RWPE1 (cell line): ENCODE measurements at regions not wholly inside any gene's neighbourhood (a gene's known extent, or its start where the extent isn't known, plus 50 kb on each side); places are given as distances from the start of the nearest gene placed in this dataset.

Experiments
- CTCF ChIA-PET: fragments of 350-600 bp; sonication (Branson Sonifier 250); formaldehyde crosslinking; extraction: SDS; loops from one replicate; lab custom pipeline; 2021; lab: Yijun Ruan, JAX
- POLR2A ChIA-PET: fragments of 400-600 bp; formaldehyde crosslinking; extraction: SDS; loops from one replicate; lab custom pipeline; 2020; ENCODE audit warnings: antibody characterized with exemption; ENCODE audit not compliant: low non-redundant PET; lab: Yijun Ruan, JAX
- DNase-seq: peaks from one replicate; pipeline ENCODE4 v3.0.0; 2012; ENCODE audit warnings: low spot score
- H3K27ac ChIP-seq: fragments of 450-650 bp; 2 replicates; pipeline ENCODE4 v1.5.1; 2017
- TF ChIP-seq, protein P1 (sequence below): fragments of 450-650 bp; conservative IDR thresholded peaks from 2 replicates; pipeline ENCODE4 v1.5.1; 2017; ENCODE audit warnings: low read depth, mild to moderate bottlenecking

DNA sequence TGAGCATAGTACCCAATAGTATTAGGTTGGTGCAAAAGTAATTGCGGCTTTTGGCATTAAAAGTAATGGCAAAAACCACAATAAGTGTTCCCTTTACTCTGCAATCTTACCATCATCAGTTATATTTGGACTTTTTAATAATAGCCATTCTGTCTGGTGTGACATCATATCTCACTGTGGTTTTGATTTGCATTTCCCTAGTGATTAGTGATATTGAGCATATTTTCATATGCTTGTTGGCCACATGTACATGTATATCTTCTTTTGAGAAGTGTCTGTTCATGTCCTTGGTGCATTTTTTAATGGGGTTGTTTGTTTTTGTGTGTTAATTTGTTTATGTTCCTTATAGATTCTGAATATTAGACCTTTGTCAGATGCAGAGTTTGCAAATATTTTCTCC is 289.9 kb downstream of the FAM170A start:
- no peak overlapping the region for H3K27ac ChIP-seq
- CTCF ChIA-PET, result interaction anchor here (0.6 kb wide), 1 partner anchor 941 kb away, joined by 3 read pairs; no protein-coding TSS in a partner anchor
- POLR2A ChIA-PET, result no interaction called here
- no peak for DNase-seq
- TF ChIP-seq, protein P1, sequence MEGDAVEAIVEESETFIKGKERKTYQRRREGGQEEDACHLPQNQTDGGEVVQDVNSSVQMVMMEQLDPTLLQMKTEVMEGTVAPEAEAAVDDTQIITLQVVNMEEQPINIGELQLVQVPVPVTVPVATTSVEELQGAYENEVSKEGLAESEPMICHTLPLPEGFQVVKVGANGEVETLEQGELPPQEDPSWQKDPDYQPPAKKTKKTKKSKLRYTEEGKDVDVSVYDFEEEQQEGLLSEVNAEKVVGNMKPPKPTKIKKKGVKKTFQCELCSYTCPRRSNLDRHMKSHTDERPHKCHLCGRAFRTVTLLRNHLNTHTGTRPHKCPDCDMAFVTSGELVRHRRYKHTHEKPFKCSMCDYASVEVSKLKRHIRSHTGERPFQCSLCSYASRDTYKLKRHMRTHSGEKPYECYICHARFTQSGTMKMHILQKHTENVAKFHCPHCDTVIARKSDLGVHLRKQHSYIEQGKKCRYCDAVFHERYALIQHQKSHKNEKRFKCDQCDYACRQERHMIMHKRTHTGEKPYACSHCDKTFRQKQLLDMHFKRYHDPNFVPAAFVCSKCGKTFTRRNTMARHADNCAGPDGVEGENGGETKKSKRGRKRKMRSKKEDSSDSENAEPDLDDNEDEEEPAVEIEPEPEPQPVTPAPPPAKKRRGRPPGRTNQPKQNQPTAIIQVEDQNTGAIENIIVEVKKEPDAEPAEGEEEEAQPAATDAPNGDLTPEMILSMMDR, result no peak

- ChIA-PET POLR2A (no interaction called here), CTCF (interaction anchor here (0.7 kb wide), 1 partner anchor 52 kb away, joined by 4 read pairs; no protein-coding TSS in a partner anchor)
- TF ChIP-seq, protein P1, result no peak
- DNase-seq, result no peak
- H3K27ac ChIP-seq, result no peak overlapping the region
Measured at GRCh38 chr5:119926301-119926700, 296.9 kb downstream of the FAM170A start.

- POLR2A ChIA-PET, result no interaction called here
- no peak for DNase-seq
- TF ChIP-seq, protein P1, result no peak
- no peak overlapping the region for H3K27ac ChIP-seq
- CTCF ChIA-PET, result interaction anchor here (0.6 kb wide), 1 partner anchor 1300 kb away, joined by 3 read pairs; no protein-coding TSS in a partner anchor
Measured at GRCh38 chr5:119928974-119929373, 299.6 kb downstream of the FAM170A start.

DNA sequence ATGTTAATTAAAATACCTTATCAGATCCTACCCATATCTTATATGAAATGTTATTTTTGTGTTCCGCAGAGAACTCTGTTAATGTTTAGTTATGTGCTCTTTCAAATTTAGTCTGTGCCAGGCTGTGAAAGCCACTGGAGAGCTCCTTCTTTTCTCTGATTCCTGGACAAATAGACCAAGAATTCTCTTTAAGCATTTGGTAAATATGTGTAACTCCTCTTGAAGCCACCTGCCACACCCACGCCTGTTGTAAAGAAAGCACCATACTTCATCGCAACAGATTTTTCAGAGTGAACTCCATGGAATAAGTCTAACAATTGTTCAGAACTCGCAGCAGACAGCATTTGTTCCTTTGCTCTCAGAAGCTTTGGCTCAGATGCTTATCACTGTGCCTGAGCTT is 301.1 kb downstream of the FAM170A start:
- TF ChIP-seq, protein P1, result no peak
- H3K27ac ChIP-seq, result no peak overlapping the region
- CTCF ChIA-PET, result no interaction called here
- no peak for DNase-seq
- POLR2A ChIA-PET, result no interaction called here

- ChIA-PET CTCF (no interaction called here), POLR2A (no interaction called here)
- peak; percentile 16 for DNase-seq
- H3K27ac ChIP-seq, result no peak overlapping the region
- TF ChIP-seq, protein P1, result peak; percentile 32; the same call in 1 of the 2 replicates
Measured at GRCh38 chr5:119943148-119943547, 313.8 kb downstream of the FAM170A start.

GRCh38 chr5:119945691-119946090 is 316.3 kb downstream of the FAM170A start:
- ChIA-PET POLR2A (no interaction called here), CTCF (interaction anchor here (0.6 kb wide), 1 partner anchor 527 kb away, joined by 3 read pairs; no protein-coding TSS in a partner anchor)
- no peak for DNase-seq

More at GRCh38 chr5:119945691-119946090, 316.3 kb downstream of the FAM170A start:
- TF ChIP-seq, protein P1, result no peak
- H3K27ac ChIP-seq, result no peak overlapping the region
